SK-N-SH (cell line): ENCODE measurements at regions not wholly inside any gene's neighbourhood (a gene's known extent, or its start where the extent isn't known, plus 50 kb on each side); places are given as distances from the start of the nearest gene placed in this dataset.

Source experiments
- CTCF ChIA-PET: fragments of 300-600, 350-600 bp; formaldehyde crosslinking; extraction: SDS; loops from one replicate; lab custom pipeline; 2021; lab: Yijun Ruan, JAX
- POLR2A ChIA-PET: fragments of 350-600 bp; sonication (Branson Sonifier 250); formaldehyde crosslinking; extraction: SDS; loops from one replicate; lab custom pipeline; 2020; ENCODE audit warnings: antibody characterized with exemption, inconsistent platforms; lab: Yijun Ruan, JAX
- DNase-seq: peaks from one replicate; pipeline ENCODE4 v3.0.0; 2012
- H2AFZ ChIP-seq: fragments of 200-600 bp; sonication (generic); 2 replicates; pipeline ENCODE4 v1.8.1; 2016; ENCODE audit warnings: antibody characterized with exemption, mild to moderate bottlenecking, low read depth
- H3F3A ChIP-seq: fragments of 200-600 bp; sonication (generic); replicated peaks from 2 replicates; pipeline ENCODE3; 2016; ENCODE audit warnings: antibody characterized with exemption, mild to moderate bottlenecking; ENCODE audit not compliant: insufficient read depth
- H3K27ac ChIP-seq, 2 experiments: fragments of 200-500 bp in 1 of 2; fragments of 200-600 bp in 1 of 2; sonication (Bioruptor generic) in 1 of 2; sonication (generic), shearing (Covaris generic) in 1 of 2; 2 replicates each; pipeline versions ENCODE4 v1.5.1 to v1.6.1; 2014 to 2016; ENCODE audit warnings: low read depth in 2 of 2, inconsistent platforms in 1 of 2, low read length in 1 of 2, mild to moderate bottlenecking in 1 of 2, mixed read lengths in 1 of 2
- H3K27me3 ChIP-seq: fragments of 200-600 bp; sonication (generic), shearing (Covaris generic); 2 replicates; pipeline ENCODE4 v1.6.1; 2016; ENCODE audit warnings: mixed run types; ENCODE audit not compliant: insufficient read depth
- H3K36me3 ChIP-seq, 2 experiments: fragments of 200-500 bp in 1 of 2; fragments of 200-600 bp in 1 of 2; sonication (Bioruptor generic) in 1 of 2; sonication (generic) in 1 of 2; replicated peaks in 1 of 2; 2 replicates each; pipeline versions ENCODE3 to v1.5.1; 2014 to 2016; ENCODE audit warnings: low read length in 1 of 2, mild to moderate bottlenecking in 1 of 2; ENCODE audit not compliant: insufficient read depth in 2 of 2, control insufficient read depth in 1 of 2
- H3K4me1 ChIP-seq, 2 experiments: fragments of 200-500 bp in 1 of 2; fragments of 200-600 bp in 1 of 2; sonication (Bioruptor generic) in 1 of 2; sonication (generic), shearing (Covaris generic) in 1 of 2; 2 replicates each; pipeline versions ENCODE4 v1.5.1 to v1.6.1; 2014 to 2016; ENCODE audit warnings: low read depth in 1 of 2, low read length in 1 of 2, mixed run types in 1 of 2; ENCODE audit not compliant: insufficient read depth in 2 of 2, control insufficient read depth in 1 of 2
- H3K4me2 ChIP-seq: fragments of 200-600 bp; sonication (generic), shearing (Covaris generic); 2 replicates; pipeline ENCODE4 v1.6.1; 2017; ENCODE audit warnings: mixed run types
- H3K4me3 ChIP-seq, 2 experiments: fragments of 200-500 bp in 1 of 2; fragments of 200-600 bp in 1 of 2; sonication (Bioruptor generic) in 1 of 2; sonication (generic), shearing (Covaris generic) in 1 of 2; 2 replicates each; pipeline versions ENCODE4 v1.5.1 to v1.8.1; 2014 to 2016; ENCODE audit warnings: low read depth in 2 of 2, inconsistent platforms in 1 of 2, low read length in 1 of 2, mild to moderate bottlenecking in 1 of 2, mixed read lengths in 1 of 2, moderate library complexity in 1 of 2
- H3K79me2 ChIP-seq: fragments of 200-600 bp; sonication (generic); 2 replicates; pipeline ENCODE4 v1.8.1; 2017; ENCODE audit warnings: mild to moderate bottlenecking; ENCODE audit not compliant: insufficient read depth
- H3K9ac ChIP-seq: fragments of 200-600 bp; sonication (generic); 2 replicates; pipeline ENCODE4 v1.6.1; 2017; ENCODE audit warnings: mixed run types
- H3K9me2 ChIP-seq: fragments of 200-600 bp; sonication (generic); 2 replicates; pipeline ENCODE4 v1.6.1; 2017; ENCODE audit warnings: mixed run types
- H3K9me3 ChIP-seq: fragments of 200-600 bp; sonication (generic); 2 replicates; pipeline ENCODE4 v1.6.1; 2017; ENCODE audit warnings: mixed run types, mild to moderate bottlenecking, moderate library complexity
- H4K20me1 ChIP-seq: fragments of 200-600 bp; sonication (generic); 2 replicates; pipeline ENCODE4 v1.6.1; 2017; ENCODE audit warnings: mild to moderate bottlenecking, mixed run types; ENCODE audit not compliant: insufficient read depth
- EP300 ChIP-seq, 2 experiments: IDR thresholded peaks; 2 replicates each; pipeline versions ENCODE4 v1.4.0 to v1.6.1; 2012; ENCODE audit warnings: borderline replicate concordance in 1 of 2, low read depth in 1 of 2, low read length in 1 of 2
- EZH2phosphoT487 ChIP-seq: fragments of 200-600 bp; sonication (generic); IDR thresholded peaks from 2 replicates; pipeline ENCODE4 v1.6.1; 2017; ENCODE audit warnings: low read depth, mixed run types, mild to moderate bottlenecking, antibody characterized with exemption, moderate library complexity, borderline replicate concordance
- FOSL2 ChIP-seq: IDR thresholded peaks from 2 replicates; pipeline ENCODE4 v1.4.0; 2012; ENCODE audit warnings: low read depth, mild to moderate bottlenecking, moderate library complexity, borderline replicate concordance
- GATA2 ChIP-seq: sonication (generic); formaldehyde crosslinking; IDR thresholded peaks from 2 replicates; pipeline ENCODE4 v1.5.0; 2020; ENCODE audit warnings: mild to moderate bottlenecking, missing genetic modification reagents
- MEF2A ChIP-seq: IDR thresholded peaks from 2 replicates; pipeline ENCODE4 v1.4.0; 2012; ENCODE audit warnings: low read depth, borderline replicate concordance
- NFIC ChIP-seq: IDR thresholded peaks from 2 replicates; pipeline ENCODE4 v1.4.0; 2012; ENCODE audit warnings: borderline replicate concordance
- NRF1 ChIP-seq: IDR thresholded peaks from 2 replicates; pipeline ENCODE4 v1.6.1; 2012; ENCODE audit warnings: low read depth, mild to moderate bottlenecking, low read length
- POLR2AphosphoS5 ChIP-seq: IDR thresholded peaks from 2 replicates; pipeline ENCODE4 v1.6.1; 2012; ENCODE audit warnings: low read depth, low read length
- RXRA ChIP-seq: IDR thresholded peaks from 2 replicates; pipeline ENCODE4 v1.4.0; 2012; ENCODE audit warnings: low read depth, mild to moderate bottlenecking, borderline replicate concordance
- SIN3A ChIP-seq: IDR thresholded peaks from 2 replicates; pipeline ENCODE4 v1.6.1; 2012; ENCODE audit warnings: low read depth, mild to moderate bottlenecking, low read length, moderate library complexity, borderline replicate concordance
- TCF12 ChIP-seq: IDR thresholded peaks from 2 replicates; pipeline ENCODE4 v1.4.0; 2012
- TEAD4 ChIP-seq: IDR thresholded peaks from 2 replicates; pipeline ENCODE4 v1.4.0; 2012; ENCODE audit warnings: mild to moderate bottlenecking, borderline replicate concordance; ENCODE audit not compliant: insufficient read depth
- YY1 ChIP-seq: IDR thresholded peaks from 2 replicates; pipeline ENCODE4 v1.4.0; 2012; ENCODE audit warnings: low read depth, mild to moderate bottlenecking
- whole genome bisulfite sequencing: methylation state at CpG from one replicate; pipeline ENCODE4 v1.1.6; 2017; ENCODE audit warnings: low lambda C conversion rate; 5-methylcytosine and 5-hydroxymethylcytosine counted together
- TF ChIP-seq, protein P1 (sequence below): fragments of 200-600 bp; sonication (generic); IDR thresholded peaks from 2 replicates; pipeline ENCODE4 v1.6.1; 2017; ENCODE audit warnings: antibody characterized with exemption, mild to moderate bottlenecking, moderate library complexity
- TF ChIP-seq, protein P2 (sequence below): IDR thresholded peaks from 2 replicates; pipeline ENCODE4 v1.4.0; 2012; ENCODE audit warnings: low read depth, borderline replicate concordance
- TF ChIP-seq, protein P3 (sequence below): IDR thresholded peaks from 2 replicates; pipeline ENCODE4 v1.4.0; 2012; ENCODE audit warnings: low read depth
- TF ChIP-seq, protein P4 (sequence below): fragments of 150-350 bp; IDR thresholded peaks from 2 replicates; pipeline ENCODE4 v1.6.1; 2016; ENCODE audit warnings: mild to moderate bottlenecking, low read depth, low read length

DNA sequence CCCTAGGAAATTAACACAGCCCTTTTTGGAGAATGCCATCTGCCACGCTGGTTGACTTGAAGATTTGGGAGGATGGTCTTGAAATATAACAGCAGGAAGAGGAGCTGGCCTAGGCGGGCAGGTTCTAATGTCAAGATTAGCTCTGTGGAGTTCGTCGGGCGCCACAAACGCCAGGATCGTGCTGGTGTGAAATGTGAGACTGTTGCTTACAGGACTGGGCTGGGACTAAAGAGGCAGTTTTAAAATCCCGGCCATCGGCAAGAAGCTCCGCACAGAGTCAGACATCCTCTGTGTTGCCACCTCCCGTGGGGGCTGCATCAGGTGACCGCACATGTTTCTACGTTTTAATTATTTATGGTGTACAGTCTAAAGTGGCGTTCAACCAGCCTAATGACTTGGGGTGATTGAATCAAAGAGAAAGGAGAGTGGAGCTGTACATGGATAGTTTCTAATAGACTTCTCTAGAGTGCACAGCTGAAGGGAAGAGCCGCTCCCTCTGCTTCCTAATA lies 99.4 kb upstream of the BCL11A start:
- H3K9ac ChIP-seq: no peak overlapping the region
- H3K27me3 ChIP-seq: no peaks in the 10 kb centered on the region; the same call in 1 of the 2 replicates
- no peaks in the 10 kb centered on the region for H3K4me1 ChIP-seq
- WGBS: 49% methylated on average over 15 of the region's 15 CpGs
- no peaks in the 10 kb centered on the region for H4K20me1 ChIP-seq
- H3K36me3 ChIP-seq: no peaks in the 10 kb centered on the region
- ChIA-PET CTCF (interaction anchor here (1.4 to 1.5 kb wide), 2 partner anchors 21 to 22 kb away, joined by 3 to 5 read pairs; no protein-coding TSS in a partner anchor), POLR2A (no interaction called here)
- no peak overlapping the region for H2AFZ ChIP-seq
- no peaks in the 10 kb centered on the region for H3K9me3 ChIP-seq
- H3F3A ChIP-seq: no peaks in the 10 kb centered on the region
- no peak overlapping the region for H3K27ac ChIP-seq
- no peaks in the 10 kb centered on the region for H3K79me2 ChIP-seq
- no peak for TF ChIP-seq NRF1
- no peak for DNase-seq
- no peak overlapping the region for H3K4me2 ChIP-seq
- H3K9me2 ChIP-seq: no peaks in the 10 kb centered on the region
- H3K4me3 ChIP-seq: no peak overlapping the region

DNA sequence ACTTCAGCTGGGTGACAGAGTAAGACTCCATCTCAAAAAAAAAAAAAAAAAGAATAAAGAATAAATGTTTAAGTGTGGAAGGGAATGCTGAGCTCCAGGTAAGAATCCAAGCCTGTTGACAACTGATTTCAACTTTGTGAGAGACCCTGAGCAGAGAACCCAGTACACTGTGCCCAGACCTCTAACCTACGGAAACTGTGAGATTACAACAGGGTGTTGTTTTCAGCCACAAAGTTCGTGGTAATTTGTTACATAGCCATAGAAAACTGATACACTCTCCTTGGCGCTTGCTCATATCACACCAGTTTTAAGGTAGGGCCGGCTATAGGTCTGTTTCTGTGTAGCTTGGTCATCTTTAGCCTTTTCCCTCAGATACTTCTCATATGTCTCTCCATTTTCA lies 98.4 kb upstream of the PAPOLG start:
- ChIA-PET CTCF (interaction anchor here (1.3 to 3.5 kb wide), 4 partner anchors 14 to 76 kb away, joined by 3 to 19 read pairs (median 3); no protein-coding TSS in a partner anchor), POLR2A (no interaction called here)
- no peak for DNase-seq
- no peak overlapping the region for H3K27ac ChIP-seq
- H3K9me3 ChIP-seq: no peaks in the 10 kb centered on the region
- no peak overlapping the region for H3K4me2 ChIP-seq
- H3K36me3 ChIP-seq: no peaks in the 10 kb centered on the region
- H3K79me2 ChIP-seq: no peaks in the 10 kb centered on the region
- no peak overlapping the region for H2AFZ ChIP-seq
- TF ChIP-seq MEF2A (no peak), FOSL2 (no peak), GATA2 (no peak), SIN3A (no peak), NFIC (no peak), YY1 (no peak), EP300 (IDR thresholded peaks at IDR 0.05; ENCODE audit: borderline replicate concordance in 1 of 2, low read depth in 1 of 2, low read length in 1 of 2) (no peak), EZH2phosphoT487 (no peak), TEAD4 (no peak), POLR2AphosphoS5 (no peak), TCF12 (no peak), RXRA (no peak)
- TF ChIP-seq, protein P1, sequence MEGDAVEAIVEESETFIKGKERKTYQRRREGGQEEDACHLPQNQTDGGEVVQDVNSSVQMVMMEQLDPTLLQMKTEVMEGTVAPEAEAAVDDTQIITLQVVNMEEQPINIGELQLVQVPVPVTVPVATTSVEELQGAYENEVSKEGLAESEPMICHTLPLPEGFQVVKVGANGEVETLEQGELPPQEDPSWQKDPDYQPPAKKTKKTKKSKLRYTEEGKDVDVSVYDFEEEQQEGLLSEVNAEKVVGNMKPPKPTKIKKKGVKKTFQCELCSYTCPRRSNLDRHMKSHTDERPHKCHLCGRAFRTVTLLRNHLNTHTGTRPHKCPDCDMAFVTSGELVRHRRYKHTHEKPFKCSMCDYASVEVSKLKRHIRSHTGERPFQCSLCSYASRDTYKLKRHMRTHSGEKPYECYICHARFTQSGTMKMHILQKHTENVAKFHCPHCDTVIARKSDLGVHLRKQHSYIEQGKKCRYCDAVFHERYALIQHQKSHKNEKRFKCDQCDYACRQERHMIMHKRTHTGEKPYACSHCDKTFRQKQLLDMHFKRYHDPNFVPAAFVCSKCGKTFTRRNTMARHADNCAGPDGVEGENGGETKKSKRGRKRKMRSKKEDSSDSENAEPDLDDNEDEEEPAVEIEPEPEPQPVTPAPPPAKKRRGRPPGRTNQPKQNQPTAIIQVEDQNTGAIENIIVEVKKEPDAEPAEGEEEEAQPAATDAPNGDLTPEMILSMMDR: no peak
- TF ChIP-seq, protein P2, sequence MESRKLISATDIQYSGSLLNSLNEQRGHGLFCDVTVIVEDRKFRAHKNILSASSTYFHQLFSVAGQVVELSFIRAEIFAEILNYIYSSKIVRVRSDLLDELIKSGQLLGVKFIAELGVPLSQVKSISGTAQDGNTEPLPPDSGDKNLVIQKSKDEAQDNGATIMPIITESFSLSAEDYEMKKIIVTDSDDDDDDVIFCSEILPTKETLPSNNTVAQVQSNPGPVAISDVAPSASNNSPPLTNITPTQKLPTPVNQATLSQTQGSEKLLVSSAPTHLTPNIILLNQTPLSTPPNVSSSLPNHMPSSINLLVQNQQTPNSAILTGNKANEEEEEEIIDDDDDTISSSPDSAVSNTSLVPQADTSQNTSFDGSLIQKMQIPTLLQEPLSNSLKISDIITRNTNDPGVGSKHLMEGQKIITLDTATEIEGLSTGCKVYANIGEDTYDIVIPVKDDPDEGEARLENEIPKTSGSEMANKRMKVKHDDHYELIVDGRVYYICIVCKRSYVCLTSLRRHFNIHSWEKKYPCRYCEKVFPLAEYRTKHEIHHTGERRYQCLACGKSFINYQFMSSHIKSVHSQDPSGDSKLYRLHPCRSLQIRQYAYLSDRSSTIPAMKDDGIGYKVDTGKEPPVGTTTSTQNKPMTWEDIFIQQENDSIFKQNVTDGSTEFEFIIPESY: no peak
- TF ChIP-seq, protein P3, sequence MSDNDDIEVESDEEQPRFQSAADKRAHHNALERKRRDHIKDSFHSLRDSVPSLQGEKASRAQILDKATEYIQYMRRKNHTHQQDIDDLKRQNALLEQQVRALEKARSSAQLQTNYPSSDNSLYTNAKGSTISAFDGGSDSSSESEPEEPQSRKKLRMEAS: no peak
- TF ChIP-seq, protein P4, sequence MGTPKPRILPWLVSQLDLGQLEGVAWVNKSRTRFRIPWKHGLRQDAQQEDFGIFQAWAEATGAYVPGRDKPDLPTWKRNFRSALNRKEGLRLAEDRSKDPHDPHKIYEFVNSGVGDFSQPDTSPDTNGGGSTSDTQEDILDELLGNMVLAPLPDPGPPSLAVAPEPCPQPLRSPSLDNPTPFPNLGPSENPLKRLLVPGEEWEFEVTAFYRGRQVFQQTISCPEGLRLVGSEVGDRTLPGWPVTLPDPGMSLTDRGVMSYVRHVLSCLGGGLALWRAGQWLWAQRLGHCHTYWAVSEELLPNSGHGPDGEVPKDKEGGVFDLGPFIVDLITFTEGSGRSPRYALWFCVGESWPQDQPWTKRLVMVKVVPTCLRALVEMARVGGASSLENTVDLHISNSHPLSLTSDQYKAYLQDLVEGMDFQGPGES: no peak
- H3K4me1 ChIP-seq: no peaks in the 10 kb centered on the region
- H4K20me1 ChIP-seq: no peaks in the 10 kb centered on the region
- no peaks in the 10 kb centered on the region for H3F3A ChIP-seq
- H3K9ac ChIP-seq: no peak overlapping the region
- H3K9me2 ChIP-seq: no peaks in the 10 kb centered on the region
- H3K4me3 ChIP-seq: no peak overlapping the region
- no peaks in the 10 kb centered on the region; the same call in 1 of the 2 replicates for H3K27me3 ChIP-seq
- WGBS: 48% methylated on average over 4 of the region's 4 CpGs
